WTC11 (cell line): ENCODE measurements at regions not wholly inside any gene's neighbourhood (a gene's known extent, or its start where the extent isn't known, plus 50 kb on each side); places are given as distances from the start of the nearest gene placed in this dataset.

Experiments used
- ATAC-seq: fragments of 200-7000 bp; cut with Tn5 transposase; 2 replicates; pipeline ENCODE4 v1.10.0; 2021; ENCODE audit warnings: mild to moderate bottlenecking, moderate library complexity
- CTCF ChIA-PET: fragments of 300-600 bp; sonication (Branson Sonifier 250); formaldehyde crosslinking; loops from one replicate; lab custom pipeline; 2021; ENCODE audit warnings: antibody characterized with exemption; lab: Charles Lee
- POLR2A ChIA-PET: fragments of 350-600 bp; sonication (Branson Sonifier 250); formaldehyde crosslinking; loops from one replicate; lab custom pipeline; 2021; ENCODE audit warnings: antibody characterized with exemption; lab: Charles Lee
- DNase-seq: peaks from one replicate; pipeline ENCODE4 v3.0.0; 2021; ENCODE audit warnings: low spot score
- H3K27ac Mint-ChIP-seq: 2 replicates; pipeline ENCODE4 v1.8.0; 2021; ENCODE audit warnings: mixed read lengths
- H3K27me3 Mint-ChIP-seq: 2 replicates; pipeline ENCODE4 v1.8.0; 2021; ENCODE audit warnings: low read depth, mild to moderate bottlenecking, moderate library complexity, mixed read lengths
- H3K36me3 Mint-ChIP-seq: 2 replicates; pipeline ENCODE4 v1.8.0; 2021; ENCODE audit warnings: mixed read lengths
- H3K4me1 Mint-ChIP-seq: 2 replicates; pipeline ENCODE4 v1.8.0; 2022; ENCODE audit warnings: mixed read lengths
- H3K4me3 Mint-ChIP-seq: 2 replicates; pipeline ENCODE4 v1.8.0; 2021; ENCODE audit warnings: mild to moderate bottlenecking, moderate library complexity, mixed read lengths
- H3K9me3 Mint-ChIP-seq: 2 replicates; pipeline ENCODE4 v1.8.0; 2021; ENCODE audit warnings: mixed read lengths
- CBFB ChIP-seq: sonication (generic); formaldehyde crosslinking; IDR thresholded peaks from 2 replicates; pipeline ENCODE4 v1.8.1; 2022; ENCODE audit warnings: mild to moderate bottlenecking, low read depth, missing genetic modification reagents
- GRHL2 ChIP-seq: fragments of 250-450 bp; sonication (Bioruptor Pico); IDR thresholded peaks from 2 replicates; pipeline ENCODE4 v1.8.0; 2022; ENCODE audit warnings: mild to moderate bottlenecking, moderate library complexity; ENCODE audit not compliant: insufficient replicate concordance, severe bottlenecking
- GTF2I ChIP-seq: fragments of 250-450 bp; sonication (Bioruptor Pico); conservative IDR thresholded peaks from 2 replicates; pipeline ENCODE4 v1.4.0; 2021; ENCODE audit warnings: mild to moderate bottlenecking
- HMGA2 ChIP-seq: fragments of 250-450 bp; sonication (Bioruptor Pico); IDR thresholded peaks from 2 replicates; pipeline ENCODE4 v1.4.0; 2021; ENCODE audit warnings: mild to moderate bottlenecking, moderate library complexity
- JAZF1 ChIP-seq: fragments of 250-450 bp; sonication (Bioruptor Pico); IDR thresholded peaks from 2 replicates; pipeline ENCODE4 v1.9.0; 2021; ENCODE audit warnings: moderate library complexity, mild to moderate bottlenecking, inconsistent platforms
- KAT7 ChIP-seq: sonication (generic); formaldehyde crosslinking; IDR thresholded peaks from 2 replicates; pipeline ENCODE4 v1.8.1; 2023; ENCODE audit warnings: missing genetic modification reagents, mild to moderate bottlenecking, borderline replicate concordance
- NFATC4 ChIP-seq: fragments of 250-450 bp; sonication (Bioruptor Pico); IDR thresholded peaks from 2 replicates; pipeline ENCODE4 v1.9.0; 2021; ENCODE audit warnings: mild to moderate bottlenecking
- NFYB ChIP-seq: sonication (generic); formaldehyde crosslinking; conservative IDR thresholded peaks from 2 replicates; pipeline ENCODE4 v1.8.0; 2022; ENCODE audit warnings: low read depth, missing genetic modification reagents
- NR1H2 ChIP-seq: sonication (generic); formaldehyde crosslinking; IDR thresholded peaks from 2 replicates; pipeline ENCODE4 v1.9.0; 2021; ENCODE audit warnings: mild to moderate bottlenecking, moderate library complexity, missing genetic modification reagents
- NR2C2 ChIP-seq: sonication (generic); formaldehyde crosslinking; IDR thresholded peaks from 2 replicates; pipeline ENCODE4 v1.8.0; 2022; ENCODE audit warnings: mild to moderate bottlenecking, missing genetic modification reagents
- NR3C1 ChIP-seq: sonication (generic); formaldehyde crosslinking; conservative IDR thresholded peaks from 2 replicates; pipeline ENCODE4 v1.8.1; 2023; ENCODE audit warnings: low read depth, mild to moderate bottlenecking, missing genetic modification reagents
- ZNF121 ChIP-seq: sonication (generic); formaldehyde crosslinking; IDR thresholded peaks from 2 replicates; pipeline ENCODE4 v1.8.0; 2023; ENCODE audit warnings: missing genetic modification reagents
- ZNF138 ChIP-seq: sonication (generic); formaldehyde crosslinking; conservative IDR thresholded peaks from 2 replicates; pipeline ENCODE4 v1.8.1; 2022; ENCODE audit warnings: mild to moderate bottlenecking, moderate library complexity, missing genetic modification reagents
- ZNF219 ChIP-seq: sonication (generic); formaldehyde crosslinking; IDR thresholded peaks from 2 replicates; pipeline ENCODE4 v1.8.0; 2023; ENCODE audit warnings: missing genetic modification reagents, mild to moderate bottlenecking, borderline replicate concordance
- ZNF317 ChIP-seq: sonication (generic); formaldehyde crosslinking; IDR thresholded peaks from 2 replicates; pipeline ENCODE4 v1.8.1; 2023; ENCODE audit warnings: low read depth, mild to moderate bottlenecking, moderate library complexity, missing genetic modification reagents, borderline replicate concordance
- TF ChIP-seq, protein P1 (sequence below): sonication (generic); formaldehyde crosslinking; IDR thresholded peaks from 2 replicates; pipeline ENCODE4 v1.8.0; 2022; ENCODE audit warnings: mild to moderate bottlenecking, missing genetic modification reagents
- TF ChIP-seq, protein P2 (sequence below): sonication (generic); formaldehyde crosslinking; IDR thresholded peaks from 2 replicates; pipeline ENCODE4 v1.8.1; 2023; ENCODE audit warnings: mild to moderate bottlenecking, missing genetic modification reagents, borderline replicate concordance
- TF ChIP-seq, protein P3 (sequence below): fragments of 250-450 bp; sonication (Bioruptor Pico); IDR thresholded peaks from 2 replicates; pipeline ENCODE4 v1.9.0; 2021; ENCODE audit warnings: mild to moderate bottlenecking
- TF ChIP-seq, protein P4 (sequence below): sonication (generic); formaldehyde crosslinking; IDR thresholded peaks from 2 replicates; pipeline ENCODE4 v1.8.0; 2023; ENCODE audit warnings: missing genetic modification reagents
- TF ChIP-seq, protein P5 (sequence below): fragments of 250-450 bp; sonication (Bioruptor Pico); IDR thresholded peaks from 2 replicates; pipeline ENCODE4 v2.1.2; 2022; ENCODE audit warnings: mild to moderate bottlenecking, moderate library complexity
- TF ChIP-seq, protein P6 (sequence below): fragments of 250-450 bp; sonication (Bioruptor Pico); IDR thresholded peaks from 2 replicates; pipeline ENCODE4 v1.9.0; 2021; ENCODE audit warnings: moderate library complexity, mild to moderate bottlenecking, inconsistent platforms, borderline replicate concordance
- TF ChIP-seq, protein P7 (sequence below): fragments of 250-450 bp; sonication (Bioruptor Pico); IDR thresholded peaks from 2 replicates; pipeline ENCODE4 v1.8.0; 2021; ENCODE audit warnings: mild to moderate bottlenecking
- TF ChIP-seq, protein P8 (sequence below): sonication (generic); formaldehyde crosslinking; IDR thresholded peaks from 2 replicates; pipeline ENCODE4 v1.8.1; 2023; ENCODE audit warnings: mild to moderate bottlenecking, missing genetic modification reagents

DNA sequence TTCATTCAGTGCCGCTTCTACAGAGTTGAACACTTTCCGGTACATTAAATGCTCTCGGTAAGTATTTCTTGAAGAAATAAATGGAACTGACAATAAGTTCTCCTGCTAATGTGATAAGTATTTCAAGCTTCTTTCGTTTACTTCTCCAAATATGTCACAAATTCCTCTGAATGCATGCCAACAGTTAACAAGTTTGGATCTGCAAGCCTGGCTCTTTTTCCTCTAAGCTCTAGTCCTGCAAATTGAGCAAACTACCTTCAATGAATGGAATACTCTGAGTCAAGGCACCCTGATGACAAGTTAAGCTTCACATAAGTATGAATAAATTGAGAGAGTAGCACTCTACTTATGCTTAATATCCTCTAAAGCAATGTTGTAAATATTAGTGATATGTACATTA is 403.6 kb downstream of the PDGFC start:
- Mint-ChIP-seq H3K4me3 (no peak overlapping the region), H3K9me3 (no peaks in the 10 kb centered on the region), H3K36me3 (no peaks in the 10 kb centered on the region), H3K4me1 (peaks cover 12% of the 10 kb centered on the region), H3K27me3 (no peaks in the 10 kb centered on the region), H3K27ac (no peak overlapping the region)
- DNase-seq (no peak), ATAC-seq (peak; percentile 44; the same call in 1 of the 2 replicates)
- TF ChIP-seq, protein P1, sequence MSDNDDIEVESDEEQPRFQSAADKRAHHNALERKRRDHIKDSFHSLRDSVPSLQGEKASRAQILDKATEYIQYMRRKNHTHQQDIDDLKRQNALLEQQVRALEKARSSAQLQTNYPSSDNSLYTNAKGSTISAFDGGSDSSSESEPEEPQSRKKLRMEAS (CRISPR knock-in tag) = no peak
- TF ChIP-seq NFATC4 (CRISPR knock-in tag) (no peak), KAT7 (CRISPR knock-in tag) (no peak), HMGA2 (CRISPR knock-in tag) (no peak), JAZF1 (CRISPR knock-in tag) (no peak), GRHL2 (CRISPR knock-in tag) (no peak), NR3C1 (CRISPR knock-in tag) (no peak), NFYB (no peak), NR1H2 (CRISPR knock-in tag) (no peak), GTF2I (CRISPR knock-in tag) (no peak)
- TF ChIP-seq, protein P2, sequence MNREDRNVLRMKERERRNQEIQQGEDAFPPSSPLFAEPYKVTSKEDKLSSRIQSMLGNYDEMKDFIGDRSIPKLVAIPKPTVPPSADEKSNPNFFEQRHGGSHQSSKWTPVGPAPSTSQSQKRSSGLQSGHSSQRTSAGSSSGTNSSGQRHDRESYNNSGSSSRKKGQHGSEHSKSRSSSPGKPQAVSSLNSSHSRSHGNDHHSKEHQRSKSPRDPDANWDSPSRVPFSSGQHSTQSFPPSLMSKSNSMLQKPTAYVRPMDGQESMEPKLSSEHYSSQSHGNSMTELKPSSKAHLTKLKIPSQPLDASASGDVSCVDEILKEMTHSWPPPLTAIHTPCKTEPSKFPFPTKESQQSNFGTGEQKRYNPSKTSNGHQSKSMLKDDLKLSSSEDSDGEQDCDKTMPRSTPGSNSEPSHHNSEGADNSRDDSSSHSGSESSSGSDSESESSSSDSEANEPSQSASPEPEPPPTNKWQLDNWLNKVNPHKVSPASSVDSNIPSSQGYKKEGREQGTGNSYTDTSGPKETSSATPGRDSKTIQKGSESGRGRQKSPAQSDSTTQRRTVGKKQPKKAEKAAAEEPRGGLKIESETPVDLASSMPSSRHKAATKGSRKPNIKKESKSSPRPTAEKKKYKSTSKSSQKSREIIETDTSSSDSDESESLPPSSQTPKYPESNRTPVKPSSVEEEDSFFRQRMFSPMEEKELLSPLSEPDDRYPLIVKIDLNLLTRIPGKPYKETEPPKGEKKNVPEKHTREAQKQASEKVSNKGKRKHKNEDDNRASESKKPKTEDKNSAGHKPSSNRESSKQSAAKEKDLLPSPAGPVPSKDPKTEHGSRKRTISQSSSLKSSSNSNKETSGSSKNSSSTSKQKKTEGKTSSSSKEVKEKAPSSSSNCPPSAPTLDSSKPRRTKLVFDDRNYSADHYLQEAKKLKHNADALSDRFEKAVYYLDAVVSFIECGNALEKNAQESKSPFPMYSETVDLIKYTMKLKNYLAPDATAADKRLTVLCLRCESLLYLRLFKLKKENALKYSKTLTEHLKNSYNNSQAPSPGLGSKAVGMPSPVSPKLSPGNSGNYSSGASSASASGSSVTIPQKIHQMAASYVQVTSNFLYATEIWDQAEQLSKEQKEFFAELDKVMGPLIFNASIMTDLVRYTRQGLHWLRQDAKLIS (CRISPR knock-in tag) = no peak
- TF ChIP-seq, protein P3, sequence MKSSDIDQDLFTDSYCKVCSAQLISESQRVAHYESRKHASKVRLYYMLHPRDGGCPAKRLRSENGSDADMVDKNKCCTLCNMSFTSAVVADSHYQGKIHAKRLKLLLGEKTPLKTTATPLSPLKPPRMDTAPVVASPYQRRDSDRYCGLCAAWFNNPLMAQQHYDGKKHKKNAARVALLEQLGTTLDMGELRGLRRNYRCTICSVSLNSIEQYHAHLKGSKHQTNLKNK (CRISPR knock-in tag) = no peak
- TF ChIP-seq, protein P4, sequence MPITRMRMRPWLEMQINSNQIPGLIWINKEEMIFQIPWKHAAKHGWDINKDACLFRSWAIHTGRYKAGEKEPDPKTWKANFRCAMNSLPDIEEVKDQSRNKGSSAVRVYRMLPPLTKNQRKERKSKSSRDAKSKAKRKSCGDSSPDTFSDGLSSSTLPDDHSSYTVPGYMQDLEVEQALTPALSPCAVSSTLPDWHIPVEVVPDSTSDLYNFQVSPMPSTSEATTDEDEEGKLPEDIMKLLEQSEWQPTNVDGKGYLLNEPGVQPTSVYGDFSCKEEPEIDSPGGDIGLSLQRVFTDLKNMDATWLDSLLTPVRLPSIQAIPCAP (CRISPR knock-in tag) = no peak
- TF ChIP-seq, protein P5, sequence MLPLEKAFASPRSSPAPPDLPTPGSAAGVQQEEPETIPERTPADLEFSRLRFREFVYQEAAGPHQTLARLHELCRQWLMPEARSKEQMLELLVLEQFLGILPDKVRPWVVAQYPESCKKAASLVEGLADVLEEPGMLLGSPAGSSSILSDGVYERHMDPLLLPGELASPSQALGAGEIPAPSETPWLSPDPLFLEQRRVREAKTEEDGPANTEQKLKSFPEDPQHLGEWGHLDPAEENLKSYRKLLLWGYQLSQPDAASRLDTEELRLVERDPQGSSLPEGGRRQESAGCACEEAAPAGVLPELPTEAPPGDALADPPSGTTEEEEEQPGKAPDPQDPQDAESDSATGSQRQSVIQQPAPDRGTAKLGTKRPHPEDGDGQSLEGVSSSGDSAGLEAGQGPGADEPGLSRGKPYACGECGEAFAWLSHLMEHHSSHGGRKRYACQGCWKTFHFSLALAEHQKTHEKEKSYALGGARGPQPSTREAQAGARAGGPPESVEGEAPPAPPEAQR = no peak
- TF ChIP-seq, protein P6, sequence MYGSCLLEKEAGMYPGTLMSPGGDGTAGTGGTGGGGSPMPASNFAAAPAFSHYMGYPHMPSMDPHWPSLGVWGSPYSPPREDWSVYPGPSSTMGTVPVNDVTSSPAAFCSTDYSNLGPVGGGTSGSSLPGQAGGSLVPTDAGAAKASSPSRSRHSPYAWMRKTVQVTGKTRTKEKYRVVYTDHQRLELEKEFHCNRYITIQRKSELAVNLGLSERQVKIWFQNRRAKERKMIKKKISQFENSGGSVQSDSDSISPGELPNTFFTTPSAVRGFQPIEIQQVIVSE (CRISPR knock-in tag) = no peak
- ChIA-PET CTCF (no interaction called here), POLR2A (no interaction called here)

DNA sequence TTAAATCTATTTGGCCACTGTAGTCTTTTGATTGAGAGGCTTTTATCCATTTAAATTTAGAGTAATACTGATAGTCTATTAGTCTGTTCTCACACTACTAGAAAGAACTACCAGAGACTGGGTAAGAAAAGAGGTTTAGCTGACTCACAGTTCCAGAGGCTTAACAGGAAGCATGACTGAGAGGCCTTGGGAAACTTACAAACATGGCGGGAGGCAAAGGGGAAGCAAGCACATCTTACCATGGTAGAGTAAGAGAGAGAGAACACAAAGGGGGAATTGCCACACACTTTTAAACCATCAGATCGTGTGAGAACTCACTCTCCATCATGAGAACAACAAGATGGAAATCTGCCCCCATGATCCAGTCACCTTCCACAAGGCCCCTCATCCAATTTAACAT is 410.9 kb downstream of the PDGFC start:
- H3K27me3 Mint-ChIP-seq = no peaks in the 10 kb centered on the region
- no peak overlapping the region for H3K27ac Mint-ChIP-seq
- H3K4me3 Mint-ChIP-seq = no peak overlapping the region
- ChIA-PET CTCF (no interaction called here), POLR2A (no interaction called here)
- no peaks in the 10 kb centered on the region for H3K36me3 Mint-ChIP-seq
- no peak for DNase-seq
- H3K4me1 Mint-ChIP-seq = no peaks in the 10 kb centered on the region
- no peak for ATAC-seq
- peaks cover 5% of the 10 kb centered on the region; the same call in 1 of the 2 replicates for H3K9me3 Mint-ChIP-seq
- TF ChIP-seq ZNF219 (CRISPR knock-in tag) = no peak
- no peak for TF ChIP-seq ZNF138 (CRISPR knock-in tag)
- TF ChIP-seq NFATC4 (CRISPR knock-in tag) = no peak
- TF ChIP-seq NR2C2 (CRISPR knock-in tag) = no peak
- TF ChIP-seq ZNF317 (CRISPR knock-in tag) = no peak
- TF ChIP-seq, protein P7, sequence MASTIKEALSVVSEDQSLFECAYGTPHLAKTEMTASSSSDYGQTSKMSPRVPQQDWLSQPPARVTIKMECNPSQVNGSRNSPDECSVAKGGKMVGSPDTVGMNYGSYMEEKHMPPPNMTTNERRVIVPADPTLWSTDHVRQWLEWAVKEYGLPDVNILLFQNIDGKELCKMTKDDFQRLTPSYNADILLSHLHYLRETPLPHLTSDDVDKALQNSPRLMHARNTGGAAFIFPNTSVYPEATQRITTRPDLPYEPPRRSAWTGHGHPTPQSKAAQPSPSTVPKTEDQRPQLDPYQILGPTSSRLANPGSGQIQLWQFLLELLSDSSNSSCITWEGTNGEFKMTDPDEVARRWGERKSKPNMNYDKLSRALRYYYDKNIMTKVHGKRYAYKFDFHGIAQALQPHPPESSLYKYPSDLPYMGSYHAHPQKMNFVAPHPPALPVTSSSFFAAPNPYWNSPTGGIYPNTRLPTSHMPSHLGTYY (CRISPR knock-in tag) = no peak
- no peak for TF ChIP-seq CBFB
- TF ChIP-seq ZNF121 (CRISPR knock-in tag) = no peak
- no peak for TF ChIP-seq JAZF1 (CRISPR knock-in tag)
- TF ChIP-seq, protein P3 (CRISPR knock-in tag) = no peak
- no peak for TF ChIP-seq NFYB
- TF ChIP-seq, protein P8, sequence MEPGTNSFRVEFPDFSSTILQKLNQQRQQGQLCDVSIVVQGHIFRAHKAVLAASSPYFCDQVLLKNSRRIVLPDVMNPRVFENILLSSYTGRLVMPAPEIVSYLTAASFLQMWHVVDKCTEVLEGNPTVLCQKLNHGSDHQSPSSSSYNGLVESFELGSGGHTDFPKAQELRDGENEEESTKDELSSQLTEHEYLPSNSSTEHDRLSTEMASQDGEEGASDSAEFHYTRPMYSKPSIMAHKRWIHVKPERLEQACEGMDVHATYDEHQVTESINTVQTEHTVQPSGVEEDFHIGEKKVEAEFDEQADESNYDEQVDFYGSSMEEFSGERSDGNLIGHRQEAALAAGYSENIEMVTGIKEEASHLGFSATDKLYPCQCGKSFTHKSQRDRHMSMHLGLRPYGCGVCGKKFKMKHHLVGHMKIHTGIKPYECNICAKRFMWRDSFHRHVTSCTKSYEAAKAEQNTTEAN (CRISPR knock-in tag) = no peak
